GM12878 (cell line): ENCODE measurements at regions not wholly inside any gene's neighbourhood (a gene's known extent, or its start where the extent isn't known, plus 50 kb on each side); places are given as distances from the start of the nearest gene placed in this dataset.

ENCODE experiments used
- ATAC-seq: fragments of 200-7000 bp; cut with Tn5 transposase; 3 replicates; pipeline ENCODE4 v1.9.1; 2020; ENCODE audit warnings: mild to moderate bottlenecking, moderate library complexity
- BruUV-seq: library from RNA; stranded (reverse); fragments of 400-500 nt; replicated peaks from 2 replicates; lab custom pipeline; 2021; lab: Mats Ljungman, UMichigan
- CTCF ChIA-PET: fragments of 300-600 bp; sonication (Branson Sonifier 250); formaldehyde crosslinking; extraction: SDS; loops from one replicate; lab custom pipeline; 2021; ENCODE audit warnings: inconsistent platforms; lab: Yijun Ruan, JAX
- POLR2A ChIA-PET: fragments of 350-600 bp; formaldehyde crosslinking; extraction: SDS; loops from one replicate; lab custom pipeline; 2021; ENCODE audit warnings: inconsistent platforms; lab: Charles Lee
- RAD21 ChIA-PET: fragments of 300-600 bp; sonication (Branson Sonifier 250); formaldehyde crosslinking; loops from one replicate; lab custom pipeline; 2023; ENCODE audit warnings: antibody characterized with exemption; ENCODE audit not compliant: unreplicated experiment; lab: Charles Lee
- SMC1A ChIA-PET: fragments of 300-600 bp; sonication (Branson Sonifier 250); formaldehyde crosslinking; loops from one replicate; lab custom pipeline; 2023; ENCODE audit not compliant: unreplicated experiment, uncharacterized antibody; lab: Charles Lee
- DNase-seq: peaks from one replicate; pipeline ENCODE4 v3.0.0-alpha.2; 2011; ENCODE audit warnings: low read depth, low spot score
- FAIRE-seq: peaks from 3 replicates; lab custom pipeline; 2011; peaks lifted over from hg19 to GRCh38; lab: Jason Lieb, UNC
- H2AFZ ChIP-seq: 2 replicates; pipeline ENCODE4 v1.6.0; 2011; ENCODE audit warnings: low read depth, low read length, control low read depth; ENCODE audit not compliant: control insufficient read depth
- H3K27ac ChIP-seq: 2 replicates; pipeline ENCODE4 v1.5.1; 2011; ENCODE audit warnings: control low read depth; ENCODE audit not compliant: control insufficient read depth, insufficient read depth
- H3K27me3 ChIP-seq, 2 experiments: replicated peaks in 1 of 2; 2 replicates each; pipeline versions ENCODE4 v1.6.0 to v1.6.1; 2011; ENCODE audit warnings: low read length in 1 of 2; ENCODE audit not compliant: control insufficient read depth in 2 of 2, insufficient read depth in 2 of 2
- H3K36me3 ChIP-seq, 2 experiments: 2 replicates each; pipeline ENCODE4 v1.5.1; 2011; ENCODE audit warnings: low read length in 1 of 2; ENCODE audit not compliant: control insufficient read depth in 2 of 2, insufficient read depth in 2 of 2
- H3K4me1 ChIP-seq: 2 replicates; pipeline ENCODE4 v1.6.1; 2011; ENCODE audit warnings: mild to moderate bottlenecking, low read length, moderate library complexity, mixed read lengths; ENCODE audit not compliant: control insufficient read depth, insufficient read depth
- H3K4me2 ChIP-seq: 2 replicates; pipeline ENCODE4 v1.6.0; 2011; ENCODE audit warnings: control low read depth; ENCODE audit not compliant: control insufficient read depth, insufficient read depth
- H3K4me3 ChIP-seq: fragments of 200-600 bp; sonication (generic); 2 replicates; pipeline ENCODE4 v1.5.1; 2016
- H3K79me2 ChIP-seq: 2 replicates; pipeline ENCODE4 v1.6.0; 2011; ENCODE audit warnings: low read length; ENCODE audit not compliant: control insufficient read depth, insufficient read depth
- H3K9ac ChIP-seq: 2 replicates; pipeline ENCODE4 v1.8.0; 2011; ENCODE audit warnings: low read length, control low read depth, mixed read lengths; ENCODE audit not compliant: control insufficient read depth, insufficient read depth
- H3K9me3 ChIP-seq: replicated peaks from 3 replicates; pipeline ENCODE4 v1.5.1; 2011; ENCODE audit warnings: mild to moderate bottlenecking, low read length; ENCODE audit not compliant: control insufficient read depth, insufficient read depth
- H4K20me1 ChIP-seq: 2 replicates; pipeline ENCODE4 v1.6.0; 2011; ENCODE audit not compliant: control insufficient read depth, insufficient read depth
- MYC ChIP-seq: IDR thresholded peaks from 2 replicates; pipeline ENCODE4 v1.6.1; 2011; ENCODE audit warnings: mild to moderate bottlenecking, low read length, moderate library complexity, inconsistent platforms; ENCODE audit not compliant: insufficient read depth, insufficient replicate concordance, insufficient read length, severe bottlenecking
- NFIC ChIP-seq: IDR thresholded peaks from 2 replicates; pipeline ENCODE4 v1.6.1; 2012; ENCODE audit warnings: low read depth, mild to moderate bottlenecking, inconsistent platforms, low read length, moderate library complexity
- POLR2A ChIP-seq: IDR thresholded peaks from 2 replicates; pipeline ENCODE4 v1.6.1; 2011; ENCODE audit warnings: low read depth, mild to moderate bottlenecking, low read length
- SKIL ChIP-seq: fragments of 450-650 bp; IDR thresholded peaks from 2 replicates; pipeline ENCODE4 v1.6.1; 2017; ENCODE audit warnings: mild to moderate bottlenecking, low read depth, inconsistent platforms; ENCODE audit not compliant: poor library complexity, severe bottlenecking
- SREBF1 ChIP-seq: IDR thresholded peaks from 2 replicates; pipeline ENCODE4 v1.6.1; 2012; ENCODE audit warnings: mild to moderate bottlenecking, low read length
- STAT1 ChIP-seq: fragments of 450-650 bp; conservative IDR thresholded peaks from 2 replicates; pipeline ENCODE4 v1.6.1; 2014; ENCODE audit warnings: antibody characterized with exemption, mild to moderate bottlenecking
- SUPT20H ChIP-seq: IDR thresholded peaks from 2 replicates; pipeline ENCODE4 v1.6.1; 2011; ENCODE audit warnings: low read depth, mild to moderate bottlenecking, low read length, moderate library complexity, borderline replicate concordance; ENCODE audit not compliant: control insufficient read depth
- TCF3 ChIP-seq: IDR thresholded peaks from 2 replicates; pipeline ENCODE4 v1.6.1; 2012; ENCODE audit warnings: low read depth, mild to moderate bottlenecking, low read length, borderline replicate concordance; ENCODE audit not compliant: insufficient read depth
- WGBS: methylation state at CpG from one replicate; pipeline ENCODE4 v1.1.6; 2016; ENCODE audit warnings: low lambda C conversion rate; ENCODE audit not compliant: insufficient replicate concordance, insufficient coverage; ENCODE audit errors: missing lambda C conversion rate; 5-methylcytosine and 5-hydroxymethylcytosine counted together
- in situ Hi-C: fragments of 300-500 bp; cut with MboI; formaldehyde crosslinking; loops from 9 replicates; pipeline ENCODE4 v1.14.3; 2018; ENCODE audit warnings: mixed read lengths
- intact Hi-C: fragments of 100-400 bp; cut with micrococcal nuclease; formaldehyde crosslinking; loops from one replicate; pipeline ENCODE4 v1.14.2; 2022; ENCODE audit not compliant: unreplicated experiment

- FAIRE-seq (no peak), ATAC-seq (no peak), DNase-seq (no peak)
- 14% methylated on average over 3 of the region's 3 CpGs for WGBS
- H2AFZ ChIP-seq = no peak overlapping the region
- TF ChIP-seq NFIC (no peak), MYC (no peak), SUPT20H (no peak), STAT1 (no peak)
- BruUV-seq = no TSS peak
- H3K9me3 ChIP-seq = no peaks in the 10 kb centered on the region
- CTCF ChIA-PET = no interaction called here
- H3K36me3 ChIP-seq = no peaks in the 10 kb centered on the region
- SMC1A ChIA-PET = no interaction called here
- H3K27ac ChIP-seq = no peak overlapping the region
- H3K9ac ChIP-seq = no peak overlapping the region
- POLR2A ChIA-PET = no interaction called here
- H3K4me2 ChIP-seq = no peak overlapping the region
- no peaks in the 10 kb centered on the region for H3K27me3 ChIP-seq
- H3K4me3 ChIP-seq = no peak overlapping the region
- no peaks in the 10 kb centered on the region for H3K79me2 ChIP-seq
- H3K4me1 ChIP-seq = no peaks in the 10 kb centered on the region
- in situ Hi-C loops = no loop called here
- intact Hi-C loops = no loop called here
- RAD21 ChIA-PET = no interaction called here
- no peaks in the 10 kb centered on the region for H4K20me1 ChIP-seq
Observed at GRCh38 chr1:68828013-68828412, 331.1 kb upstream of the DEPDC1 start.

GRCh38 chr1:68831281-68831680, 334.4 kb upstream of the DEPDC1 start:
- in situ Hi-C loops (no loop called here), intact Hi-C loops (no loop called here)
- no peak for FAIRE-seq
- Histone ChIP-seq H3K36me3 (no peaks in the 10 kb centered on the region), H3K9ac (no peak overlapping the region), H3K4me3 (no peak overlapping the region), H2AFZ (no peak overlapping the region), H3K79me2 (no peaks in the 10 kb centered on the region), H3K9me3 (no peaks in the 10 kb centered on the region), H3K27ac (no peak overlapping the region), H3K4me1 (no peaks in the 10 kb centered on the region), H3K27me3 (no peaks in the 10 kb centered on the region), H3K4me2 (no peak overlapping the region), H4K20me1 (no peaks in the 10 kb centered on the region)
- no peak for ATAC-seq
- BruUV-seq = no TSS peak
- TF ChIP-seq SREBF1 (no peak), TCF3 (no peak), SKIL (no peak), STAT1 (no peak), POLR2A (no peak)
- ChIA-PET RAD21 (no interaction called here), POLR2A (no interaction called here), SMC1A (interaction anchor here (1.9 kb wide), 1 partner anchor 15 kb away, joined by 5 read pairs; no protein-coding TSS in a partner anchor), CTCF (no interaction called here)
- WGBS = 0% methylated on average over 1 of the region's 1 CpG
- DNase-seq = no peak
